HepG2 (cell line): ENCODE measurements at regions not wholly inside any gene's neighbourhood (a gene's known extent, or its start where the extent isn't known, plus 50 kb on each side); places are given as distances from the start of the nearest gene placed in this dataset.

Experiments
- ATAC-seq: fragments of 200-7000 bp; cut with Tn5 transposase; 3 replicates; pipeline ENCODE4 v1.9.1; 2020; ENCODE audit warnings: mild to moderate bottlenecking, moderate library complexity
- BruUV-seq: library from RNA; stranded (reverse); fragments of 400-500 nt; replicated peaks from 2 replicates; lab custom pipeline; 2021; lab: Mats Ljungman, UMichigan
- CTCF ChIA-PET: fragments of 300-600 bp; formaldehyde crosslinking; extraction: SDS; loops from one replicate; lab custom pipeline; 2021; ENCODE audit warnings: low total read pairs, inconsistent platforms, low intra/inter-chr PET ratio; lab: Yijun Ruan, JAX
- POLR2A ChIA-PET: fragments of 350-600 bp; sonication (Branson Sonifier 250); formaldehyde crosslinking; loops from one replicate; lab custom pipeline; 2020; ENCODE audit warnings: antibody characterized with exemption, inconsistent platforms; lab: Yijun Ruan, JAX
- DNase-seq: peaks from one replicate; pipeline ENCODE4 v3.0.0-alpha.2; 2015; ENCODE audit warnings: low spot score
- FAIRE-seq: peaks from 3 replicates; lab custom pipeline; 2011; peaks lifted over from hg19 to GRCh38; lab: Jason Lieb, UNC
- H2AFZ ChIP-seq: one replicate; pipeline ENCODE4 v1.6.1; 2011; ENCODE audit warnings: low read length, inconsistent platforms
- H3K27ac ChIP-seq: fragments of 300-600 bp; 3 replicates; pipeline ENCODE4 v1.8.0; 2011; ENCODE audit warnings: mixed run types, mild to moderate bottlenecking, mixed read lengths, low read length, inconsistent platforms; ENCODE audit not compliant: insufficient read depth; ENCODE audit errors: extremely low read length
- H3K27me3 ChIP-seq, 2 experiments: fragments of 200-600 bp in 1 of 2; 2 replicates in 1 of 2; 3 replicates in 1 of 2; pipeline versions ENCODE4 v1.6.0 to v1.8.0; 2011; ENCODE audit warnings: low read length in 2 of 2, mild to moderate bottlenecking in 2 of 2, moderate library complexity in 2 of 2, inconsistent platforms in 1 of 2; ENCODE audit not compliant: insufficient read depth in 2 of 2, control insufficient read depth in 1 of 2
- H3K36me3 ChIP-seq, 2 experiments: fragments of 200-600 bp in 1 of 2; replicated peaks in 1 of 2; 2 replicates in 1 of 2; 3 replicates in 1 of 2; pipeline versions ENCODE4 v1.5.1 to v1.8.0; 2011; ENCODE audit warnings: low read length in 2 of 2, inconsistent platforms in 1 of 2; ENCODE audit not compliant: insufficient read depth in 2 of 2, control insufficient read depth in 1 of 2
- H3K4me1 ChIP-seq: 2 replicates; pipeline ENCODE4 v1.5.1; 2012; ENCODE audit warnings: low read length, inconsistent platforms; ENCODE audit not compliant: insufficient read depth
- H3K4me2 ChIP-seq: 2 replicates; pipeline ENCODE4 v1.6.0; 2011; ENCODE audit warnings: low read depth, low read length, inconsistent platforms
- H3K4me3 ChIP-seq, 3 experiments: fragments of 200-600 bp in 1 of 3; sonication (generic), shearing (Covaris generic) in 1 of 3; replicated peaks in 1 of 3; 2 replicates each; pipeline ENCODE4 v1.5.1; 2011 to 2016; ENCODE audit warnings: low read length in 3 of 3, inconsistent platforms in 2 of 3, low read depth in 2 of 3, mild to moderate bottlenecking in 2 of 3, control low read depth in 1 of 3, mixed read lengths in 1 of 3; ENCODE audit not compliant: insufficient read depth in 1 of 3
- H3K79me2 ChIP-seq: one replicate; pipeline ENCODE4 v1.6.1; 2011; ENCODE audit warnings: low read length, inconsistent platforms; ENCODE audit not compliant: insufficient read depth
- H3K9ac ChIP-seq: 2 replicates; pipeline ENCODE4 v1.6.0; 2011; ENCODE audit warnings: mild to moderate bottlenecking, low read depth, low read length, inconsistent platforms; ENCODE audit not compliant: insufficient read depth
- H3K9me3 ChIP-seq: 2 replicates; pipeline ENCODE4 v1.5.1; 2012; ENCODE audit warnings: mild to moderate bottlenecking, low read length
- H4K20me1 ChIP-seq: 2 replicates; pipeline ENCODE4 v1.6.0; 2011; ENCODE audit warnings: inconsistent platforms, mild to moderate bottlenecking, low read length, moderate library complexity; ENCODE audit not compliant: insufficient read depth
- ARID2 ChIP-seq: sonication (generic); formaldehyde crosslinking; IDR thresholded peaks from 2 replicates; pipeline ENCODE4 v1.8.1; 2022; ENCODE audit warnings: mild to moderate bottlenecking, missing genetic modification reagents, borderline replicate concordance
- MBNL3 ChIP-seq: fragments of 250-450 bp; sonication (Bioruptor Pico); conservative IDR thresholded peaks from 2 replicates; pipeline ENCODE4 v1.8.0; 2022; ENCODE audit warnings: mild to moderate bottlenecking, inconsistent platforms
- MYC ChIP-seq: sonication (generic); formaldehyde crosslinking; IDR thresholded peaks from 2 replicates; pipeline ENCODE4 v1.9.0; 2021; ENCODE audit warnings: missing genetic modification reagents, borderline replicate concordance
- NBN ChIP-seq: fragments of 450-650 bp; conservative IDR thresholded peaks from 2 replicates; pipeline ENCODE4 v1.6.1; 2017
- SP140L ChIP-seq: sonication (generic); formaldehyde crosslinking; IDR thresholded peaks from 2 replicates; pipeline ENCODE4 v1.4.0; 2020; ENCODE audit warnings: missing genetic modification reagents, borderline replicate concordance
- TMF1 ChIP-seq: sonication (generic); formaldehyde crosslinking; IDR thresholded peaks from 2 replicates; pipeline ENCODE4 v1.8.1; 2022; ENCODE audit warnings: low read depth, missing genetic modification reagents
- ZIK1 ChIP-seq: sonication (generic); formaldehyde crosslinking; IDR thresholded peaks from 2 replicates; pipeline ENCODE4 v1.5.0; 2020; ENCODE audit warnings: mild to moderate bottlenecking, low read depth, missing genetic modification reagents, borderline replicate concordance
- WGBS: methylation state at CpG from one replicate; pipeline ENCODE4 v1.1.6; 2017; ENCODE audit warnings: low lambda C conversion rate; 5-methylcytosine and 5-hydroxymethylcytosine counted together
- in situ Hi-C: cut with HindIII; loops from 2 replicates; pipeline ENCODE4 v1.10.0; 2017; ENCODE audit warnings: low pct_unique_long_range_greater_than_20kb; ENCODE audit not compliant: extremely low pct_ligation_motif_present
- intact Hi-C: fragments of 100-400 bp; cut with micrococcal nuclease; formaldehyde crosslinking; loops from one replicate; pipeline ENCODE4 v1.10.0; 2022; ENCODE audit not compliant: unreplicated experiment
- TF ChIP-seq, protein P1 (sequence below): fragments of 450-650 bp; IDR thresholded peaks from 2 replicates; pipeline ENCODE4 v1.6.1; 2017

- TF ChIP-seq TMF1 (CRISPR knock-in tag): no peak
- no peak for TF ChIP-seq ZIK1 (CRISPR knock-in tag)
- TF ChIP-seq, protein P1, sequence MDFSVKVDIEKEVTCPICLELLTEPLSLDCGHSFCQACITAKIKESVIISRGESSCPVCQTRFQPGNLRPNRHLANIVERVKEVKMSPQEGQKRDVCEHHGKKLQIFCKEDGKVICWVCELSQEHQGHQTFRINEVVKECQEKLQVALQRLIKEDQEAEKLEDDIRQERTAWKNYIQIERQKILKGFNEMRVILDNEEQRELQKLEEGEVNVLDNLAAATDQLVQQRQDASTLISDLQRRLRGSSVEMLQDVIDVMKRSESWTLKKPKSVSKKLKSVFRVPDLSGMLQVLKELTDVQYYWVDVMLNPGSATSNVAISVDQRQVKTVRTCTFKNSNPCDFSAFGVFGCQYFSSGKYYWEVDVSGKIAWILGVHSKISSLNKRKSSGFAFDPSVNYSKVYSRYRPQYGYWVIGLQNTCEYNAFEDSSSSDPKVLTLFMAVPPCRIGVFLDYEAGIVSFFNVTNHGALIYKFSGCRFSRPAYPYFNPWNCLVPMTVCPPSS: no peak
- TF ChIP-seq SP140L (CRISPR knock-in tag): no peak
- TF ChIP-seq MBNL3: no peak
Observed at GRCh38 chr12:73053893-73054292, 781.7 kb downstream of the TRHDE start (continued).

DNA sequence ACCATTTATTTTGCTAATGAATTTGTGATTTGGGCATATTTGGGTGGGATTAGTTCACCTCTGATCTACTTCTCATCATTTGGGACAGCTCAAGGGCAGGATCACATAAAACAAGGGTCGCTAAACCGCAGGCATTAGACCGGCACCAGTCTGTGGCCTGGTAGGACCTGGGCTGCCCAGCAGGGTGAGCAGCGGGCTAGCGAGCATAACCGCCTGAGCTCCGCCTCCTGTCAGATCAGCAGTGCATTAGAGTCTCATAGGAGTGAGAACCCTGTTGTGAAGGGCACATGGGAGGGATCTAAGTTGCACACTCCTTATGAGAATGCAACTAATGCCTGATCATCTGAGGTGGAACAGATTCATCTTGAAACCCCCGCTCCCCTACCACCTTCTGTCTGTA is 785.3 kb downstream of the TRHDE start:
- ATAC-seq (no peak), FAIRE-seq (no peak), DNase-seq (no peak)
- POLR2A ChIA-PET: no interaction called here
- WGBS: 51% methylated on average over 6 of the region's 8 CpGs
- BruUV-seq: no TSS peak
- Histone ChIP-seq H3K4me3 (no peak overlapping the region), H3K9ac (no peak overlapping the region), H3K4me2 (no peak overlapping the region), H3K27me3 (no peaks in the 10 kb centered on the region), H4K20me1 (no peaks in the 10 kb centered on the region), H2AFZ (no peak overlapping the region), H3K27ac (no peak overlapping the region), H3K79me2 (no peaks in the 10 kb centered on the region), H3K36me3 (no peaks in the 10 kb centered on the region), H3K4me1 (no peaks in the 10 kb centered on the region), H3K9me3 (peaks cover 72% of the 10 kb centered on the region)
- TF ChIP-seq NBN (no peak), ARID2 (CRISPR knock-in tag) (no peak), MYC (CRISPR knock-in tag) (no peak)
- CTCF ChIA-PET: no interaction called here
- intact Hi-C loops: no loop called here
- in situ Hi-C loops: no loop called here
